ENCODE measurements at regions not wholly inside any gene's neighbourhood (a gene's known extent, or its start where the extent isn't known, plus 50 kb on each side); places are given as distances from the start of the nearest gene placed in this dataset.

DNA sequence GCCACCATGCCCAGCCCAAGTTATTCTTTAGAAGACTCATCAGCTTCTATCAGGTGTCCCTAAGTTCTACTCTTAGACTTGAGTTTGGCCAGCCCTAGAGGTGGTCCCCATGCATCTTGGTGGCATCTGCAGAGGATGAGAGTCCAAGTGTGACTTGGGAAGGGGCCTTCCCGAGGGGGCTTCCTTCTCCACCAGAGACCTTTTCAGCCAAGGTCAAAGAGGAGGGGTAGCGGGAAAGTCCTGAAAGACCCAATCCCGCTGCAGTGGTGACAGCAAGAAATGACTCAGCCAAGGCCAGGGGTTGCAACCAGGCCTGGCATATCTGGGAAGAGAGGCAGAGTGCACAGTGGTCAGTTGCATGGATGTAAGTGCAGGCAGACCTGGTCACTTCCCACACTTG is 61.7 kb upstream of the MGMT start:
- TF ChIP-seq, protein P1, sequence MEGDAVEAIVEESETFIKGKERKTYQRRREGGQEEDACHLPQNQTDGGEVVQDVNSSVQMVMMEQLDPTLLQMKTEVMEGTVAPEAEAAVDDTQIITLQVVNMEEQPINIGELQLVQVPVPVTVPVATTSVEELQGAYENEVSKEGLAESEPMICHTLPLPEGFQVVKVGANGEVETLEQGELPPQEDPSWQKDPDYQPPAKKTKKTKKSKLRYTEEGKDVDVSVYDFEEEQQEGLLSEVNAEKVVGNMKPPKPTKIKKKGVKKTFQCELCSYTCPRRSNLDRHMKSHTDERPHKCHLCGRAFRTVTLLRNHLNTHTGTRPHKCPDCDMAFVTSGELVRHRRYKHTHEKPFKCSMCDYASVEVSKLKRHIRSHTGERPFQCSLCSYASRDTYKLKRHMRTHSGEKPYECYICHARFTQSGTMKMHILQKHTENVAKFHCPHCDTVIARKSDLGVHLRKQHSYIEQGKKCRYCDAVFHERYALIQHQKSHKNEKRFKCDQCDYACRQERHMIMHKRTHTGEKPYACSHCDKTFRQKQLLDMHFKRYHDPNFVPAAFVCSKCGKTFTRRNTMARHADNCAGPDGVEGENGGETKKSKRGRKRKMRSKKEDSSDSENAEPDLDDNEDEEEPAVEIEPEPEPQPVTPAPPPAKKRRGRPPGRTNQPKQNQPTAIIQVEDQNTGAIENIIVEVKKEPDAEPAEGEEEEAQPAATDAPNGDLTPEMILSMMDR (IDR thresholded peaks at IDR 0.05), result no peak
- no peak for TF ChIP-seq POLR2A (IDR thresholded peaks at IDR 0.05)

All from uterus (tissue), 2 donors.